ENCODE measurements at regions not wholly inside any gene's neighbourhood (a gene's known extent, or its start where the extent isn't known, plus 50 kb on each side); places are given as distances from the start of the nearest gene placed in this dataset.

- TF ChIP-seq CTCF (conservative IDR thresholded peaks at IDR 0.05; ENCODE audit: low read length) (no peak), EZH2phosphoT487 (IDR thresholded peaks at IDR 0.05; ENCODE audit: borderline replicate concordance, low read depth, low read length) (no peak)
These were observed 1753.0 kb downstream of the SLITRK1 start for GRCh38 chr13:82129281-82129680.
